ENCODE measurements at regions not wholly inside any gene's neighbourhood (a gene's known extent, or its start where the extent isn't known, plus 50 kb on each side); places are given as distances from the start of the nearest gene placed in this dataset.

DNA sequence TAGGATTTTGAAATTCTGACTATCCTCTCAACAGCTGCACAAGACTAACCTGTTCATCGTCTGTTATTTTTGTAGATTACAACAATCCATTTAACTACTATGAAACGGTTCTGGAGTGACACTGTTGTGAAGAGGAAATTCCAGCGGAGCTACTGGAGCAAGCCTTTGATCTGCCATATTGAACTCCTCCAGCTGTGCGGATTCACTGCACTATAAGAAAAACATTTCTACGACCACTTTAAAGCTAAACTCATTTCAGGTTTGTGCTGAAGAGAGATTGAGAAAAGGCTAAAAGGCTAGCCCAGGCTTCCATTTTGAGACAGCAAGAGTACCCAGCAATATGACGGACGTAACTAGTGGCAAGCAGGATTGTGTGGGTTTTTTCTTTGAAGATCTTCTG is 104.9 kb upstream of the ANKH start:
- Histone ChIP-seq H3K36me3 (replicated peaks) (no peaks in the 10 kb centered on the region), H3K27ac (no peak overlapping the region), H3K4me3 (ENCODE audit: low read depth, low read length) (no peak overlapping the region), H3K27me3 (replicated peaks) (no peaks in the 10 kb centered on the region)
- TF ChIP-seq, protein P1, sequence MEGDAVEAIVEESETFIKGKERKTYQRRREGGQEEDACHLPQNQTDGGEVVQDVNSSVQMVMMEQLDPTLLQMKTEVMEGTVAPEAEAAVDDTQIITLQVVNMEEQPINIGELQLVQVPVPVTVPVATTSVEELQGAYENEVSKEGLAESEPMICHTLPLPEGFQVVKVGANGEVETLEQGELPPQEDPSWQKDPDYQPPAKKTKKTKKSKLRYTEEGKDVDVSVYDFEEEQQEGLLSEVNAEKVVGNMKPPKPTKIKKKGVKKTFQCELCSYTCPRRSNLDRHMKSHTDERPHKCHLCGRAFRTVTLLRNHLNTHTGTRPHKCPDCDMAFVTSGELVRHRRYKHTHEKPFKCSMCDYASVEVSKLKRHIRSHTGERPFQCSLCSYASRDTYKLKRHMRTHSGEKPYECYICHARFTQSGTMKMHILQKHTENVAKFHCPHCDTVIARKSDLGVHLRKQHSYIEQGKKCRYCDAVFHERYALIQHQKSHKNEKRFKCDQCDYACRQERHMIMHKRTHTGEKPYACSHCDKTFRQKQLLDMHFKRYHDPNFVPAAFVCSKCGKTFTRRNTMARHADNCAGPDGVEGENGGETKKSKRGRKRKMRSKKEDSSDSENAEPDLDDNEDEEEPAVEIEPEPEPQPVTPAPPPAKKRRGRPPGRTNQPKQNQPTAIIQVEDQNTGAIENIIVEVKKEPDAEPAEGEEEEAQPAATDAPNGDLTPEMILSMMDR (IDR thresholded peaks at IDR 0.05; ENCODE audit: low read depth, low read length, missing control alignments), result no peak
- in situ Hi-C loops (cut with HindIII; ENCODE audit: low pct_ligation_motif_present, low sequenced_read_pairs), result no loop called here
- DNase-seq, result no peak

DNA sequence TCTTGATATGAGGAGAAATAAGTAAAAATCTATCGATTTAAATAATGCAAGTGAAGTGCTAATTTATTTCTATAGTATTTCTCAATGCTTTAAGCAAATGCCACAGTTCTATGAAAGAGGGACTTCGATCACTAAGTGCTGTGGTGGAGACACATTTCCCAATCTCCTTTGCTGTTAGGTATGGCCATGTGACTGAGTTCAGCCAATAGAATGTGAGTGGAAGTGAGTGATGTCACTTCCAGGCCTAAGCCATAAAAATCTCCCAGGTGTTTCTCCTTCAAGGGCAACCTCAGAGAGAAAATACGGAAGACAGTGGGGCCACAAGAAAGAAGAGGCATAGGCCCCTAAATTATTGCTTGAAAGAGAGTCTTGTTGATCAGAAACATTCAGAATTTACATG is 100.3 kb upstream of the ANKH start:
- DNase-seq, result no peak
- no peaks in the 10 kb centered on the region for H3K27me3 ChIP-seq (replicated peaks)
- H3K27ac ChIP-seq, result no peak overlapping the region
- no peaks in the 10 kb centered on the region for H3K36me3 ChIP-seq (replicated peaks)
- H3K4me3 ChIP-seq (ENCODE audit: low read depth, low read length), result no peak overlapping the region
- in situ Hi-C loops (cut with HindIII; ENCODE audit: low pct_ligation_motif_present, low sequenced_read_pairs), result no loop called here
- TF ChIP-seq, protein P1 (IDR thresholded peaks at IDR 0.05; ENCODE audit: low read depth, low read length, missing control alignments), result no peak

DNA sequence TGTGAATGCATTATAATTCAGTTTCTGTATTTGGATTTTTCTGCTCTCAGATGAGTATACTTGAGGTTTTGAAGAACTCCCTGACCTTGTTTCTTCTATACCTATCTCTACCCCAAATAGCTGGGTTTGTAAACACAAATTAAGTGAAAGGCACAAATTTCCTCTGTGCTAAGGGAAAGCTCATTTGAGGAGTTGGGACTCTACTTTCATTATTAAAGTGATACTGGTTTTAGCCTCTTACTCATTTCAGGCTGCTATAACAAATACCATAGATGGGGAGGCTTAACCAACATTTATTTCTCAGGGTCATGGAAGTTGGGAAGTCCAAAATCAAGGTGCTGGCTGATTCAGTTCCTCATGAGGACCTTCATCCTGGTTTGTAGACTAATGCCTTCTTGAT is 97.2 kb upstream of the ANKH start:
- TF ChIP-seq, protein P1 (IDR thresholded peaks at IDR 0.05; ENCODE audit: low read depth, low read length, missing control alignments), result no peak
- in situ Hi-C loops (cut with HindIII; ENCODE audit: low pct_ligation_motif_present, low sequenced_read_pairs), result no loop called here
- Histone ChIP-seq H3K27me3 (replicated peaks) (no peaks in the 10 kb centered on the region), H3K27ac (no peak overlapping the region), H3K36me3 (replicated peaks) (no peaks in the 10 kb centered on the region), H3K4me3 (ENCODE audit: low read depth, low read length) (no peak overlapping the region)
- DNase-seq, result no peak

DNA sequence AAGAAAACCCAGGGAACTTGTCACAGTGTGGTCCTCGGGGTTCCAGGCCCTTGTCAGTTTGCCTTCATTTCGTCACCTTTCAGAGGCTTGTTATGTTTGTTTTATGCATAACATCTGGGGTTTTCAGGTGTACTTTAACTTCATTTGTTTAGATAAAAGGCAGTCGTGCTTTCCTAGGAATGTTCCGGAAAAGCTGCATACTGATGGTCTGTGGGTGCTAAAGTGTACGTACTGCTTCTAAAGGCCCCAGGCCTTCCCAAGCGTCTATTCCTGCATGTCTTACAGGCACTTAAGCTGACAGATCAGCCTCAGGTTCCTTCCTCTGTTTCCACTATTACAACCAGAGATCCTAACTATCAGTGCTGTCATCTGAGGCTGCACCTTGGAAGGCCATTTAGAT is 95.6 kb upstream of the ANKH start:
- in situ Hi-C loops (cut with HindIII; ENCODE audit: low pct_ligation_motif_present, low sequenced_read_pairs), result no loop called here
- no peak for DNase-seq
- TF ChIP-seq, protein P1 (IDR thresholded peaks at IDR 0.05; ENCODE audit: low read depth, low read length, missing control alignments), result no peak
- no peaks in the 10 kb centered on the region for H3K36me3 ChIP-seq (replicated peaks)
- no peak overlapping the region for H3K4me3 ChIP-seq (ENCODE audit: low read depth, low read length)
- no peak overlapping the region for H3K27ac ChIP-seq
- H3K27me3 ChIP-seq (replicated peaks), result no peaks in the 10 kb centered on the region

DNA sequence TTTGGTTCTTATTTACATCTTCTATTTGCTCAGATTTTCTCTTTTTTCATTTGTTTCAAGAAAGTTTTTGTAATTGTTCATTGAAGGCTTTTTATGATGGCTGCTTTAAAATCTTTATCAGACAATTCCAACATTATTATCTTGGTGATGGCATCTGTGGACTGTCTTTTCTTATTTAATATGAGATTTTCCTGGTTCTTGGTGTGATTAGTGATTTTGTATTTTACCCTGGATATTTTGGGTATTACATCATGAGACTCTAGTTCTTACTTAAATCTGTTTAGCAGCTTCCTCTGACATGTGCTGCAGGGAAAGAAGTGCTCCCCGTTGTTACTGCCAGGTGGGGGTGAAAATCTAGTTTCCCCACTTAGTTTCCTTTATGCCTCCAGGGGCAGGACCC is 94.2 kb upstream of the ANKH start:
- Histone ChIP-seq H3K4me3 (ENCODE audit: low read depth, low read length) (no peak overlapping the region), H3K36me3 (replicated peaks) (no peaks in the 10 kb centered on the region), H3K27me3 (replicated peaks) (no peaks in the 10 kb centered on the region), H3K27ac (no peak overlapping the region)
- TF ChIP-seq, protein P1 (IDR thresholded peaks at IDR 0.05; ENCODE audit: low read depth, low read length, missing control alignments), result no peak
- no peak for DNase-seq
- in situ Hi-C loops (cut with HindIII; ENCODE audit: low pct_ligation_motif_present, low sequenced_read_pairs), result no loop called here

DNA sequence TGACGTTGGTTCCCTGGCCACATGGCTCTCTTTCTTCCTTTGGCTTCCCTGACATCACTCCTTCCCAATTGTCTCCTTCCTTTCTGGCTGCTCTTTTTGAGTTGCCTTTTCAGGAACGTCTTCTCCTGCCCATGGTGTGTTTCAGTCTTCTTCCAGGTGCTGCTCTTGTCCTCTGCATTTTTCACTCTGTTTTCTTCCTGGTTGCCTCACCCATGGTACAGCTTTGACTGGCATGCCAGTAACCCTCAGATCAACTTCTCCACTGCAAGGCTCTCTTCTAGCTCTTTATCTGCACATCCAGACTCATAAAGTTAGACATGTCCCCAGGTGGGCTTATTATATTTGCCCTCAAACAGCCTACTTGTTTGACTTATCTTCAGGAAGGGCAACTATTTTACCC is 91.0 kb upstream of the ANKH start:
- H3K27ac ChIP-seq, result no peak overlapping the region
- no peak overlapping the region for H3K4me3 ChIP-seq (ENCODE audit: low read depth, low read length)
- no peak for DNase-seq
- TF ChIP-seq, protein P1 (IDR thresholded peaks at IDR 0.05; ENCODE audit: low read depth, low read length, missing control alignments), result no peak
- in situ Hi-C loops (cut with HindIII; ENCODE audit: low pct_ligation_motif_present, low sequenced_read_pairs), result no loop called here
- no peaks in the 10 kb centered on the region for H3K27me3 ChIP-seq (replicated peaks)
- H3K36me3 ChIP-seq (replicated peaks), result no peaks in the 10 kb centered on the region

Measured in brain microvascular endothelial cell (primary cell).